ENCODE measurements at regions not wholly inside any gene's neighbourhood (a gene's known extent, or its start where the extent isn't known, plus 50 kb on each side); places are given as distances from the start of the nearest gene placed in this dataset.

- no peak for TF ChIP-seq CTCF (IDR thresholded peaks at IDR 0.05)
- no peak for TF ChIP-seq POLR2AphosphoS5 (IDR thresholded peaks at IDR 0.05)
These were observed 218.4 kb downstream of the ARRDC4 start for GRCh38 chr15:98178861-98179260.
